CD4-positive, alpha-beta T cell treated with Interleukin-17A for 1 hour (primary cell): ENCODE measurements at regions not wholly inside any gene's neighbourhood (a gene's known extent, or its start where the extent isn't known, plus 50 kb on each side); places are given as distances from the start of the nearest gene placed in this dataset.
"Not testable (repeated sequence)": the region's sequence is repeated elsewhere in the genome, so short reads cannot be mapped to it uniquely, and the experiment has no call there.

Experiments
- DNase-seq: peaks from one replicate; pipeline ENCODE4 v3.0.0-alpha.2; 2020

GRCh38 chr6:169000022-169000421 lies 253.6 kb downstream of the THBS2 start:
- DNase-seq, result no peak

GRCh38 chr6:168999392-168999791 lies 254.3 kb downstream of the THBS2 start:
- no peak for DNase-seq

GRCh38 chr6:168996356-168996625 lies 257.4 kb downstream of the THBS2 start:
- no peak for DNase-seq

GRCh38 chr6:168995526-168996355 lies 257.9 kb downstream of the THBS2 start:
- DNase-seq, result no peak

- no peak for DNase-seq
Measured at GRCh38 chr6:168994956-168995355, 258.7 kb downstream of the THBS2 start.

- no peak for DNase-seq
Measured at GRCh38 chr6:168992446-168993144, 261.1 kb downstream of the THBS2 start.

- DNase-seq, result not testable (repeated sequence)
Measured at GRCh38 chr6:168991695-168992094, 262.0 kb downstream of the THBS2 start.

- no peak for DNase-seq
Measured at GRCh38 chr6:168990019-168990751, 263.5 kb downstream of the THBS2 start.

- DNase-seq, result no peak
Measured at GRCh38 chr6:168989421-168989820, 264.2 kb downstream of the THBS2 start.

- DNase-seq, result no peak
Measured at GRCh38 chr6:168988801-168989200, 264.8 kb downstream of the THBS2 start.

- no peak for DNase-seq
Measured at GRCh38 chr6:168988280-168988679, 265.4 kb downstream of the THBS2 start.

GRCh38 chr6:168985705-168986104 lies 267.9 kb downstream of the THBS2 start:
- no peak for DNase-seq

- DNase-seq, result no peak
Measured at GRCh38 chr6:168983925-168984324, 269.7 kb downstream of the THBS2 start.

GRCh38 chr6:168981187-168981586 lies 272.5 kb downstream of the THBS2 start:
- no peak for DNase-seq

- no peak for DNase-seq
Measured at GRCh38 chr6:168979254-168979653, 274.4 kb downstream of the THBS2 start.

GRCh38 chr6:168972128-168972527 lies 281.5 kb downstream of the THBS2 start:
- DNase-seq, result no peak

- DNase-seq, result no peak
Measured at GRCh38 chr6:168971549-168971948, 282.1 kb downstream of the THBS2 start.

GRCh38 chr6:168968801-168969200 lies 284.8 kb downstream of the THBS2 start:
- DNase-seq, result no peak

GRCh38 chr6:168968228-168968627 lies 285.4 kb downstream of the THBS2 start:
- DNase-seq, result peak; percentile 69

GRCh38 chr6:168967281-168967925 lies 286.2 kb downstream of the THBS2 start:
- no peak for DNase-seq

GRCh38 chr6:168964138-168964835 lies 289.4 kb downstream of the THBS2 start:
- DNase-seq, result no peak

- DNase-seq, result no peak
Measured at GRCh38 chr6:168962886-168963285, 290.8 kb downstream of the THBS2 start.

GRCh38 chr6:168961264-168961656 lies 292.4 kb downstream of the THBS2 start:
- no peak for DNase-seq
